ENCODE measurements at regions not wholly inside any gene's neighbourhood (a gene's known extent, or its start where the extent isn't known, plus 50 kb on each side); places are given as distances from the start of the nearest gene placed in this dataset.
"Not testable (repeated sequence)": the region's sequence is repeated elsewhere in the genome, so short reads cannot be mapped to it uniquely, and the experiment has no call there.

DNA sequence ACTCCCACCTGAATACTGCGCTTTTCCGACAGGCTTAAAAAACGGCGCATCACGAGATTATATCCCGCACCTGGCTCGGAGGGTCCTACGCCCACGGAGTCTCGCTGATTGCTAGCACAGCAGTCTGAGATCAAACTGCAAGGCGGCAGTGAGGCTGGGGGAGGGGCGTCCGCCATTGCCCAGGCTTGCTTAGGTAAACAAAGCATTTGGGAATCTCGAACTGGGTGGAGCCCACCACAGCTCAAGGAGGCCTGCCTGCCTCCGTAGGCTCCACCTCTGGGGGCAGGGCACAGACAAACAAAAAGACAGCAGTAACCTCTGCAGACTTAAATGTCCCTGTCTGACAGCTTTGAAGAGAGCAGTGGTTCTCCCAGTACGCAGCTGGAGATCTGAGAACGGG lies 976.2 kb upstream of the TMEFF2 start:
- not testable (repeated sequence) for TF ChIP-seq ZNF10 (tag by site-specific recombination; IDR thresholded peaks at IDR 0.05); ZNF335 (tag by site-specific recombination; conservative IDR thresholded peaks at IDR 0.05); ZNF596 (tag by site-specific recombination; IDR thresholded peaks at IDR 0.05); ZNF76 (tag by site-specific recombination; IDR thresholded peaks at IDR 0.05; ENCODE audit: borderline replicate concordance, low read depth)
- TF ChIP-seq, protein P1, sequence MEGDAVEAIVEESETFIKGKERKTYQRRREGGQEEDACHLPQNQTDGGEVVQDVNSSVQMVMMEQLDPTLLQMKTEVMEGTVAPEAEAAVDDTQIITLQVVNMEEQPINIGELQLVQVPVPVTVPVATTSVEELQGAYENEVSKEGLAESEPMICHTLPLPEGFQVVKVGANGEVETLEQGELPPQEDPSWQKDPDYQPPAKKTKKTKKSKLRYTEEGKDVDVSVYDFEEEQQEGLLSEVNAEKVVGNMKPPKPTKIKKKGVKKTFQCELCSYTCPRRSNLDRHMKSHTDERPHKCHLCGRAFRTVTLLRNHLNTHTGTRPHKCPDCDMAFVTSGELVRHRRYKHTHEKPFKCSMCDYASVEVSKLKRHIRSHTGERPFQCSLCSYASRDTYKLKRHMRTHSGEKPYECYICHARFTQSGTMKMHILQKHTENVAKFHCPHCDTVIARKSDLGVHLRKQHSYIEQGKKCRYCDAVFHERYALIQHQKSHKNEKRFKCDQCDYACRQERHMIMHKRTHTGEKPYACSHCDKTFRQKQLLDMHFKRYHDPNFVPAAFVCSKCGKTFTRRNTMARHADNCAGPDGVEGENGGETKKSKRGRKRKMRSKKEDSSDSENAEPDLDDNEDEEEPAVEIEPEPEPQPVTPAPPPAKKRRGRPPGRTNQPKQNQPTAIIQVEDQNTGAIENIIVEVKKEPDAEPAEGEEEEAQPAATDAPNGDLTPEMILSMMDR (tag by site-specific recombination; IDR thresholded peaks at IDR 0.05): not testable (repeated sequence)
